Heart right ventricle (tissue), 16 donors: ENCODE measurements at regions not wholly inside any gene's neighbourhood (a gene's known extent, or its start where the extent isn't known, plus 50 kb on each side); places are given as distances from the start of the nearest gene placed in this dataset.

ENCODE experiments used
- ATAC-seq, 8 donors: fragments of 200-7000 bp; cut with Tn5 transposase; one replicate each; pipeline ENCODE4 v1.9.1; 2020; ENCODE audit warnings: mild to moderate bottlenecking in 8 of 8, moderate library complexity in 8 of 8, moderate number of reproducible peaks in 1 of 8
- DNase-seq, 2 donors: peaks; one replicate each; pipeline ENCODE4 v3.0.0-alpha.2; 2020
- H3K27ac ChIP-seq, 10 donors: fragments of 200-600 bp; sonication (generic) in 2 of 10; one replicate each; pipeline versions ENCODE4 v1.5.0 to v1.8.0; 2020 to 2022; ENCODE audit warnings: mild to moderate bottlenecking in 3 of 10
- H3K27me3 ChIP-seq, 7 donors: fragments of 200-600 bp; one replicate each; pipeline ENCODE4 v1.8.0; 2021 to 2022; ENCODE audit warnings: mild to moderate bottlenecking in 2 of 7
- H3K36me3 ChIP-seq, 9 donors: fragments of 200-600 bp; sonication (generic) in 1 of 9; one replicate each; pipeline versions ENCODE4 v1.5.0 to v1.8.0; 2020 to 2022; ENCODE audit warnings: mild to moderate bottlenecking in 2 of 9
- H3K4me1 ChIP-seq, 9 donors: fragments of 200-600 bp; sonication (generic) in 1 of 9; one replicate each; pipeline versions ENCODE4 v1.5.0 to v1.8.0; 2020 to 2022; ENCODE audit warnings: mild to moderate bottlenecking in 4 of 9
- H3K4me3 ChIP-seq, 10 donors: fragments of 200-600 bp; sonication (generic) in 2 of 10; one replicate each; pipeline versions ENCODE4 v1.5.0 to v1.8.0; 2020 to 2022; ENCODE audit warnings: mild to moderate bottlenecking in 7 of 10, moderate library complexity in 2 of 10
- H3K9me3 ChIP-seq, 11 donors: fragments of 200-600 bp in 10 of 11; sonication (generic) in 2 of 11; one replicate each; pipeline versions ENCODE4 v1.5.0 to v1.8.0; 2013 to 2022; ENCODE audit warnings: mild to moderate bottlenecking in 2 of 11, control low read depth in 1 of 11, moderate library complexity in 1 of 11
- WGBS, 2 donors: extraction: QIAGEN DNeasy Blood & Tissue Kit; methylation state at CpG; one replicate each; pipeline ENCODE4 v1.1.7; 2013; ENCODE audit warnings: inconsistent platforms in 1 of 2; 5-methylcytosine and 5-hydroxymethylcytosine counted together
- intact Hi-C, 10 donors: fragments of 100-400 bp; cut with DNase I; formaldehyde crosslinking; loops; one replicate each; pipeline versions ENCODE4 v1.11.1 to v1.14.2; 2022
- TF ChIP-seq, protein P1 (sequence below), 9 donors: fragments of 200-600 bp; sonication (generic) in 2 of 9; IDR thresholded peaks; one replicate each; pipeline versions ENCODE4 v1.5.0 to v1.8.0; 2021 to 2022; ENCODE audit warnings: antibody characterized with exemption in 9 of 9, mild to moderate bottlenecking in 5 of 9, moderate library complexity in 1 of 9
- donor health status: Arrhythmogenic right ventricular cardiomyopathy.
- donor health status: ischemic (EF 13 %, LVEDD 7.1; RV severe dilation, severe dysfunction).
- donor health status: healthy with polysubstance abuse.
- donor health status: DM: no; HTN: yes; CAD: no.
- donor health status: DM: no; HTN: no; CAD: no.
- donor health status: ischemic (EF 25% LVEDD 6.9; RV normal size, moderate dysfunction).
- donor health status: ischemic (EF 25% LVEDD 5.7; RV mildly dilated, moderate dysfunction).
- donor health status: healthy.
- donor health status: DM: yes; HTN: yes; CAD: no.
- donor health status: Ischemic cardiomyopathy.
- donor health status: ischemic (EF 35%, LVEDD 5.7; RV mildly dilated, moderate dysfunction).
- donor health status: nonischemic (EF 11% LVEDD 7.7; RV severe dilation, severe dysfunction).
- donor health status: DM: yes; HTN: yes; CAD: no.
- donor health status: PGD.
- donor health status: ischemic (EF 29% LVEDD 5.4; RV normal size, mild dysfunction).
- donor health status: nonischemic (EF 23%, LVEDD 6.1; RV moderate dilation, normal function).

DNA sequence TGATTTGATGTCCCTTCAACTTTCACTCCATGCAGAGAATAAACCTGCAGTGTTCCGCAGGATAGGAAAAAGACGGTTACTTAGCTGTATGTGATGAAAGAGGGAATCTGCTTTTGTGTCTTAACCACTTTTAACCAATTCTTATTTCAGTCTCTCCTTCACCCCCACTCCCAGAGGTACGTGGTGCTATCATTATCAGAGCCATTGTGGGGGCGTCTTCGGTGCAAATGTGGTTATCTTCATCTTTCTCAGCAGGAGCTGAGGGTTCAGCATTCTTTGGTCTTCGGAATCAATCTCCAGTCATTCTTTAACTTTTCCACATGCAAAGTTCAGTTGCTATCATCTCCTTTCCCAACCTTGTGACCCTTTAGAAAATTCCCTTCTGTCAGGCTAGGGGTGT, 219.9 kb upstream of the LYZL1 start:
- Histone ChIP-seq H3K4me3 (no peak overlapping the region), H3K27me3 (peaks cover 0 to 14% (median 0%) of the 10 kb centered on the region in 7 donors), H3K27ac (no peak overlapping the region), H3K4me1 (peaks cover 0 to 4% (median 0%) of the 10 kb centered on the region in 9 donors), H3K36me3 (no peaks in the 10 kb centered on the region), H3K9me3 (no peaks in the 10 kb centered on the region)
- TF ChIP-seq, protein P1, sequence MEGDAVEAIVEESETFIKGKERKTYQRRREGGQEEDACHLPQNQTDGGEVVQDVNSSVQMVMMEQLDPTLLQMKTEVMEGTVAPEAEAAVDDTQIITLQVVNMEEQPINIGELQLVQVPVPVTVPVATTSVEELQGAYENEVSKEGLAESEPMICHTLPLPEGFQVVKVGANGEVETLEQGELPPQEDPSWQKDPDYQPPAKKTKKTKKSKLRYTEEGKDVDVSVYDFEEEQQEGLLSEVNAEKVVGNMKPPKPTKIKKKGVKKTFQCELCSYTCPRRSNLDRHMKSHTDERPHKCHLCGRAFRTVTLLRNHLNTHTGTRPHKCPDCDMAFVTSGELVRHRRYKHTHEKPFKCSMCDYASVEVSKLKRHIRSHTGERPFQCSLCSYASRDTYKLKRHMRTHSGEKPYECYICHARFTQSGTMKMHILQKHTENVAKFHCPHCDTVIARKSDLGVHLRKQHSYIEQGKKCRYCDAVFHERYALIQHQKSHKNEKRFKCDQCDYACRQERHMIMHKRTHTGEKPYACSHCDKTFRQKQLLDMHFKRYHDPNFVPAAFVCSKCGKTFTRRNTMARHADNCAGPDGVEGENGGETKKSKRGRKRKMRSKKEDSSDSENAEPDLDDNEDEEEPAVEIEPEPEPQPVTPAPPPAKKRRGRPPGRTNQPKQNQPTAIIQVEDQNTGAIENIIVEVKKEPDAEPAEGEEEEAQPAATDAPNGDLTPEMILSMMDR (IDR thresholded peaks at IDR 0.05) = no peak
- 79% methylated on average over 6 of the region's 6 CpGs for WGBS, 2 donors
- intact Hi-C loops = no loop called here
- DNase-seq (no peak), ATAC-seq (no peak)

DNA sequence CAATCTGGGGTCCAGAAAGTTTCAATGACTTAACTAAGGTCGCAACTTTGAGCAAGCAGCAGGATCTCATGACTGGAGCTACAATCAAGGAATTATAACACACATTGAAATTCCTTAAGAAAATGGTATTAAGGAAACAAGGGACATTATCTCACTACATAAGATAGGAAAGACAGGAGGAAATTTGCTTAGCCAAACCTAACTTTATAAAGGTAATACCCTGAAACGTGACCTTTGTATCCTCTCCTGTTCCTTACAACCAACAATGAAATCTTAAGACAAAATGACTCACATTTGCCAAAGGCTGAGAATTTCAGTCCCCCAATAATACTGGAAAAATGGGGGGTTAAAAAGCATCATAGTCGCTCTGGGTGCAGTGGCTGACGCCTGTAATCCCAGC, 218.9 kb upstream of the LYZL1 start:
- TF ChIP-seq, protein P1 (IDR thresholded peaks at IDR 0.05) = no peak
- WGBS, 2 donors = 76 to 88% methylated on average over 4 of the region's 4 CpGs
- Histone ChIP-seq H3K36me3 (no peaks in the 10 kb centered on the region), H3K27me3 (peaks cover 0 to 14% (median 0%) of the 10 kb centered on the region in 7 donors), H3K4me1 (peaks cover 0 to 4% (median 0%) of the 10 kb centered on the region in 9 donors), H3K4me3 (no peak overlapping the region), H3K9me3 (no peaks in the 10 kb centered on the region), H3K27ac (no peak overlapping the region)
- DNase-seq (no peak), ATAC-seq (no peak)
- intact Hi-C loops = no loop called here

DNA sequence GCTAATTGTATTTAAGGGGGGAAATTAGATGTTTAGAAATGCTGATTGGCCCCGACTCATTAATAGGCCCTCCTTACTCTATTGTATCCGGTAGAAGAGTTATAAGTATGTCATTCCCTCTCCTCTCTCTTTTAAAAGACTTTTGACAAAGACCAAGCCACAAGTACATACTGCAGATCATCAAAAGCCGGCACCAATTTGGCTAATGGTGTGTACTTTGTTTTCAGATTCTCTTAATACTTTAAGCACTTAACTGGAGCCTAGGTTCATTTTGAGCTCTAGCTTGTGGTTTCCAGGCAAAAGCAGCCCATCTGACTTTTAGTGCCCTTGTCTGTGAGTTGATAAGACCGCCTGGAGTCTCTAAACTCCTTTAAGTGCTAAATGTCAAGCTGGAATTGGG, 210.0 kb upstream of the LYZL1 start:
- H3K27me3 ChIP-seq = no peaks in the 10 kb centered on the region
- H3K36me3 ChIP-seq = no peaks in the 10 kb centered on the region
- H3K27ac ChIP-seq = no peak overlapping the region
- H3K4me1 ChIP-seq = no peaks in the 10 kb centered on the region
- intact Hi-C loops = no loop called here
- no peaks in the 10 kb centered on the region for H3K9me3 ChIP-seq
- no peak overlapping the region for H3K4me3 ChIP-seq
- TF ChIP-seq, protein P1 (IDR thresholded peaks at IDR 0.05) = no peak
- ATAC-seq (no peak), DNase-seq (no peak)
- WGBS, 2 donors = 54% methylated on average over 4 of the region's 4 CpGs

DNA sequence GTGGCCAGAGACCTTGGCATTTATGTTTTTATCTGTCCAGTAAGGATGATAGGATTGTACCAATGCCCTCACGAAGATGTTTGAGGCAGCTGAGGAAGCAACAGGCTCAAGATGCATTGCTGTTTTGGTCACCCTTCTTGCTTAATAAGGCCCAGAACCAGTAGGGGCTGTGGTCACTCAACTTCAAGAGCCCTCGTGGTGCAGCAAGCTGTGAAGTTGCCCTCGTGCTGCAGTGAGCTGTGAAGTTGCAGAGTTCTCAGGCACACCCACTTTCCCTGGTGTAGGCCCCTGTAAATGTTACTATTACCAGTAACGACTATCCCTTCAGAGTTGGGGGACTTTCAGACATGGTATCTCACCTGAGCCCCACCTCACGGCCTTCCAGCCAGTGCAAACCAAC, 207.6 kb upstream of the LYZL1 start:
- Histone ChIP-seq H3K36me3 (no peaks in the 10 kb centered on the region), H3K27ac (no peak overlapping the region), H3K4me1 (no peaks in the 10 kb centered on the region), H3K9me3 (no peaks in the 10 kb centered on the region), H3K4me3 (no peak overlapping the region), H3K27me3 (no peaks in the 10 kb centered on the region)
- 85 to 87% methylated on average over 5 of the region's 5 CpGs for whole genome bisulfite sequencing, 2 donors
- ATAC-seq (no peak), DNase-seq (no peak)
- intact Hi-C loops = no loop called here
- TF ChIP-seq, protein P1 (IDR thresholded peaks at IDR 0.05) = no peak
